ENCODE measurements at regions not wholly inside any gene's neighbourhood (a gene's known extent, or its start where the extent isn't known, plus 50 kb on each side); places are given as distances from the start of the nearest gene placed in this dataset.

GRCh38 chr20:7459083-7459482 is 481.2 kb downstream of the HAO1 start:
- no peak for ATAC-seq
- DNase-seq (ENCODE audit: low spot score) = no peak

GRCh38 chr20:7463290-7463689 is 477.0 kb downstream of the HAO1 start:
- DNase-seq (ENCODE audit: low spot score) (no peak), ATAC-seq (no peak)

- ATAC-seq = no peak
- DNase-seq (ENCODE audit: low spot score) = no peak
Observed at GRCh38 chr20:7470912-7471311, 469.3 kb downstream of the HAO1 start.

DNA sequence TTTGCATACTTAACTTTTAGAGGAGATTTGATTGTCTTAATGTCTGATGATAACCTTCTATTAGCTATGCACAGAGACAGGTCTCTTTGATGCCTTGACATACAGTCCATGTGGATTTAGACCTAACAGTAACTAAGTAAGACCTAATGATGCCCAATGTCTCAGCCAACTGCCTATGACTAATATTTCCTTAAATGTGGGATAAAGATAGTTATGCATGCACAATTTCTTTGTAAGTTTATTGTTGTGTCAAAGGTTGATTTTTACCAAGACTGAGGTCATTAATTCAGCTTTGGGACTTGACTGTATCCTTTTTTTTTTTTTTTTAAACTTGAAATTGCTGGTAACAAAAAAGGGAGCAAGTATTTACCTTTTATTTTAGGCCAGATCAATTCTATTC is 450.0 kb downstream of the HAO1 start:
- DNase-seq (ENCODE audit: low spot score) (no peak), ATAC-seq (no peak)

DNA sequence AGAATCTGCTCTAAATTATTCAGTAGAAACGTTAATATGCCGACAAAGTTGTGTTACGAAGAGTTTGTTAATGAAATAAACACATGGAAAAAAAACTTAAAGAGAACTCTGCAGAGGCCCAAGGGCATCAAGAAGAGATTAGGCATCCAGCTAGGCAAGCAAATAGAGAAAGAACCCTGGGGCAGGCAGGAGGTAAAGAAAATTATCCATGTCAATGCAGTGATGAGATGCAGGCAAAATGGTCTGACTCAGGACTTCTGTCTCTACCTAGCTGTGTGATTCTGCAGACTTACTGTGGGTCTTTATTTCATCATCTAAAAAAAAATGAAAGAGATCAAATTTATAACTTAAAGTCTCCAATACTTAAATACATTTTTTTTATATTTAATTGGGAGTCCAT is 448.0 kb downstream of the HAO1 start:
- DNase-seq (ENCODE audit: low spot score) = no peak
- no peak for ATAC-seq

- no peak for DNase-seq (ENCODE audit: low spot score)
- no peak for ATAC-seq
Observed at GRCh38 chr20:7493311-7493710, 446.9 kb downstream of the HAO1 start.

- no peak for ATAC-seq
- DNase-seq (ENCODE audit: low spot score) = no peak
Observed at GRCh38 chr20:7496394-7496991, 443.8 kb downstream of the HAO1 start.

- ATAC-seq = no peak
- no peak for DNase-seq (ENCODE audit: low spot score)
Observed at GRCh38 chr20:7497985-7498384, 442.3 kb downstream of the HAO1 start.

DNA sequence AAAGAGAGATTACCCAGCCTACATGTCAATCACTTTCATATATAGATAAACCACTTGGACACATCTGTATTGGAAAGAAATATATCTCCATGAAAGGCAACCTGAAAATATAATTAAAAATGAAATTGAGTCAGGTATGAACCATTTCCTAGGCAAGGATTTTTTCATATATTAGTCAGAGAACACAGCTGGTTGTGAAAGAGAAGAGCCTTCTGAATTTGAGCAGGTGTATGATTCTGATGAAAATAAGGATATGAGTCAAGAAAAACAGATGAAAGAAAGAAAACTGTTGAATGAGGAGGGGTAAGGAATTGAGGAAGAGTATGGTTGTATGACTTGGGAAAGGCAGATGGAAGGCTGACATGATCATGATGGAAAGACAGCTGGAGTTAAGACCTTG is 441.1 kb downstream of the HAO1 start:
- ATAC-seq = no peak
- no peak for DNase-seq (ENCODE audit: low spot score)

- DNase-seq (ENCODE audit: low spot score) (no peak), ATAC-seq (peak; percentile 66)
Observed at GRCh38 chr20:7500231-7500663, 440.0 kb downstream of the HAO1 start.

- DNase-seq (ENCODE audit: low spot score) (peak; percentile 71), ATAC-seq (peak; percentile 89)
Observed at GRCh38 chr20:7503501-7503900, 436.8 kb downstream of the HAO1 start.

GRCh38 chr20:7505152-7505834 is 435.0 kb downstream of the HAO1 start:
- ATAC-seq (no peak), DNase-seq (ENCODE audit: low spot score) (no peak)

GRCh38 chr20:7505835-7506221 is 434.4 kb downstream of the HAO1 start:
- no peak for ATAC-seq
- DNase-seq (ENCODE audit: low spot score) = no peak

- DNase-seq (ENCODE audit: low spot score) (no peak), ATAC-seq (peak; percentile 87)
Observed at GRCh38 chr20:7516621-7517111, 423.6 kb downstream of the HAO1 start.

GRCh38 chr20:7520361-7520760 is 419.9 kb downstream of the HAO1 start:
- ATAC-seq = no peak
- DNase-seq (ENCODE audit: low spot score) = no peak

- ATAC-seq = no peak
Observed at GRCh38 chr20:7523288-7523687, 417.0 kb downstream of the HAO1 start.

GRCh38 chr20:7540018-7540417 is 400.2 kb downstream of the HAO1 start:
- peak; percentile 88 for ATAC-seq
- DNase-seq (ENCODE audit: low spot score) = peak; percentile 73

More at GRCh38 chr20:7523288-7523687, 417.0 kb downstream of the HAO1 start:
- DNase-seq (ENCODE audit: low spot score) = no peak

GRCh38 chr20:7540923-7541322 is 399.3 kb downstream of the HAO1 start:
- peak; percentile 76 for DNase-seq (ENCODE audit: low spot score)
- peak; percentile 94 for ATAC-seq

DNA sequence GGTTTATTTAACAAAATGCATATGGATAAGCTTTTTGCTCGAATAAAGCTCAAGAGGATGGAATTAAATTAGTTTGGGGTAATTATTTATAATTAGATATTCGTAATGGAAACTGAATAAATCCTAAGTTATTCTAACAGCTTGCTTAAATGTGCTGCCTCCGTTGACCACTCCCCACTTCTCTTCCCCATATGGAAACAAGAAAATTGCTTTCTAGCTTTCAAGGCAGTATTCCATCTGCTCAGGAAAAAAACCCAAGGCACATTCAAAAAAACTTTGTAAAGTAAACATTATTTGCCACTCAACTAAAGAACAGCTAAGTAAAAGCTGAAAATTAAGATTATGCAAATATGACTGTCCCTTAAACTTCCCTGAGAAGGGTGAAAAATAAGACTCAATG is 369.2 kb downstream of the HAO1 start:
- no peak for ATAC-seq

GRCh38 chr20:7571521-7572055 is 368.7 kb downstream of the HAO1 start:
- ATAC-seq (no peak), DNase-seq (ENCODE audit: low spot score) (no peak)

More for the DNA sequence above, 369.2 kb downstream of the HAO1 start:
- no peak for DNase-seq (ENCODE audit: low spot score)

DNA sequence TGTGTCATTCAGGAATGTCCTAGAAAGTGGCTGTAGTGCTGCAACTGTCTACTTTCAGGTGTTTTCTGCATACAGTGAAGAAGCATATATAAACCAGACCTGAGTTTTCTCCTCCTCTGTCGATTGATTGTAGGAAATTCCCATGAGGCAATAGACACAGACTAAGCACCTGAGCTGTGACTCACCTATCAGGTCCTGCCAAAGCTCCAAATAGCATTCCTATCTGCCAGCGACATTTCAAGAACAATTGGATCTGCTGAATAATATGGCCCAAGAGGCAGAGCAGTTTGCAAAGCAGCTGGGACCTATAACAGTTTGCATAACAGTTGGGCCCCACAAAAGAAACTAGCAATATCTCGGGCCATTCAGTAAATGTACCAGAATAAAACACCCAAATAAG is 360.4 kb downstream of the HAO1 start:
- ATAC-seq (no peak), DNase-seq (ENCODE audit: low spot score) (no peak)

- ATAC-seq (peak; percentile 90), DNase-seq (ENCODE audit: low spot score) (peak; percentile 86)
Observed at GRCh38 chr20:7585126-7585679, 355.1 kb downstream of the HAO1 start.
